Endothelial cell of umbilical vein (primary cell): ENCODE measurements at regions not wholly inside any gene's neighbourhood (a gene's known extent, or its start where the extent isn't known, plus 50 kb on each side); places are given as distances from the start of the nearest gene placed in this dataset.
A peak's percentile ranks its signal among the peaks of the same experiment; 100 is the strongest.

ENCODE experiments used
- BruUV-seq: library from RNA; stranded (reverse); fragments of 400-500 nt; replicated peaks from 2 replicates; lab custom pipeline; 2021; lab: Mats Ljungman, UMichigan
- CTCF ChIA-PET: fragments of 300-600, 350-600 bp; sonication (Branson Sonifier 250); formaldehyde crosslinking; loops from one replicate; lab custom pipeline; 2021; ENCODE audit warnings: antibody characterized with exemption, inconsistent platforms; lab: Charles Lee
- POLR2A ChIA-PET: fragments of 300-600, 350-600 bp; sonication (Branson Sonifier 250); formaldehyde crosslinking; loops from one replicate; lab custom pipeline; 2021; ENCODE audit warnings: antibody characterized with exemption, inconsistent platforms; lab: Charles Lee
- DNase-seq: peaks from one replicate; pipeline ENCODE4 v3.0.0-alpha.2; 2011; ENCODE audit warnings: low read depth, low spot score
- FAIRE-seq: peaks from 2 replicates; lab custom pipeline; 2011; peaks lifted over from hg19 to GRCh38; lab: Jason Lieb, UNC
- H2AFZ ChIP-seq: 2 replicates; pipeline ENCODE4 v1.6.0; 2012; ENCODE audit warnings: low read depth, low read length, control low read depth, inconsistent platforms
- H3K27ac ChIP-seq: 2 replicates; pipeline ENCODE4 v1.5.1; 2011; ENCODE audit warnings: low read depth, mild to moderate bottlenecking, control low read depth, low read length, moderate library complexity; ENCODE audit not compliant: insufficient read depth
- H3K27me3 ChIP-seq, 2 experiments: 2 replicates each; pipeline versions ENCODE4 v1.6.0 to v1.6.1; 2011; ENCODE audit warnings: low read length in 2 of 2, mixed read lengths in 1 of 2; ENCODE audit not compliant: control insufficient read depth in 2 of 2, insufficient read depth in 2 of 2
- H3K36me3 ChIP-seq, 2 experiments: 2 replicates in 1 of 2; 3 replicates in 1 of 2; pipeline ENCODE4 v1.5.1; 2011; ENCODE audit warnings: low read length in 2 of 2, mild to moderate bottlenecking in 1 of 2, moderate library complexity in 1 of 2; ENCODE audit not compliant: control insufficient read depth in 2 of 2, insufficient read depth in 2 of 2; ENCODE audit errors: extremely low read depth in 1 of 2
- H3K4me1 ChIP-seq: 3 replicates; pipeline ENCODE4 v1.5.1; 2011; ENCODE audit warnings: mild to moderate bottlenecking, low read length; ENCODE audit not compliant: control insufficient read depth, insufficient read depth; ENCODE audit errors: extremely low read depth
- H3K4me2 ChIP-seq: 2 replicates; pipeline ENCODE4 v1.6.1; 2011; ENCODE audit warnings: low read length, control low read depth, mixed read lengths; ENCODE audit not compliant: insufficient read depth
- H3K4me3 ChIP-seq, 3 experiments: fragments of 200-600 bp in 1 of 3; sonication (generic), shearing (Covaris generic) in 1 of 3; replicated peaks in 1 of 3; 2 replicates each; pipeline ENCODE4 v1.5.1; 2011 to 2016; ENCODE audit warnings: control low read depth in 3 of 3, low read length in 3 of 3, mild to moderate bottlenecking in 2 of 3, inconsistent platforms in 1 of 3, low read depth in 1 of 3, moderate library complexity in 1 of 3; ENCODE audit not compliant: insufficient read depth in 1 of 3
- H3K79me2 ChIP-seq: 2 replicates; pipeline ENCODE4 v1.6.0; 2012; ENCODE audit warnings: low read length, inconsistent platforms; ENCODE audit not compliant: control insufficient read depth, insufficient read depth
- H3K9ac ChIP-seq: replicated peaks from 2 replicates; pipeline ENCODE3; 2011; ENCODE audit warnings: low read length, control low read depth; ENCODE audit not compliant: insufficient read depth; ENCODE audit errors: extremely low read depth
- H3K9me1 ChIP-seq: replicated peaks from 3 replicates; pipeline ENCODE4 v1.6.0; 2011; ENCODE audit warnings: mild to moderate bottlenecking, low read length; ENCODE audit not compliant: control insufficient read depth, insufficient read depth; ENCODE audit errors: extremely low read depth
- H3K9me3 ChIP-seq: replicated peaks from 2 replicates; pipeline ENCODE4 v1.5.1; 2012; ENCODE audit warnings: low read length, inconsistent platforms; ENCODE audit not compliant: control insufficient read depth, insufficient read depth
- H4K20me1 ChIP-seq: replicated peaks from 2 replicates; pipeline ENCODE3; 2011; ENCODE audit warnings: mild to moderate bottlenecking, low read length; ENCODE audit not compliant: control insufficient read depth, insufficient read depth; ENCODE audit errors: extremely low read depth
- EZH2 ChIP-seq: IDR thresholded peaks from 2 replicates; pipeline ENCODE4 v1.6.1; 2012; ENCODE audit warnings: borderline replicate concordance, low read depth, mild to moderate bottlenecking, moderate library complexity, low read length, inconsistent platforms; ENCODE audit not compliant: severe bottlenecking
- FOS ChIP-seq: IDR thresholded peaks from 2 replicates; pipeline ENCODE4 v1.6.1; 2011; ENCODE audit warnings: mild to moderate bottlenecking, low read length, moderate library complexity, borderline replicate concordance; ENCODE audit not compliant: insufficient read depth
- GATA2 ChIP-seq: IDR thresholded peaks from 2 replicates; pipeline ENCODE4 v1.7.0; 2011; ENCODE audit warnings: low read depth, mild to moderate bottlenecking, moderate library complexity, mixed read lengths, low read length; ENCODE audit not compliant: insufficient read length, insufficient read depth
- JUN ChIP-seq: IDR thresholded peaks from 2 replicates; pipeline ENCODE4 v1.6.1; 2011; ENCODE audit warnings: borderline replicate concordance, low read depth; ENCODE audit not compliant: insufficient read length, insufficient read depth
- MYC ChIP-seq: IDR thresholded peaks from one replicate; pipeline ENCODE4 v1.6.1; 2011; ENCODE audit warnings: mild to moderate bottlenecking, low read depth, low read length
- POLR2A ChIP-seq: IDR thresholded peaks from 2 replicates; pipeline ENCODE4 v1.6.1; 2012; ENCODE audit warnings: low read depth, mild to moderate bottlenecking, control low read depth, low read length
- POLR2AphosphoS5 ChIP-seq: IDR thresholded peaks from 2 replicates; pipeline ENCODE4 v1.6.1; 2012; ENCODE audit warnings: low read depth, mild to moderate bottlenecking, control low read depth, low read length, moderate library complexity; ENCODE audit not compliant: insufficient read depth
- dilution Hi-C: fragments of 300-500 bp; cut with MboI; formaldehyde crosslinking; loops from one replicate; pipeline ENCODE4 v1.15.0; 2019; ENCODE audit warnings: low sequenced_read_pairs; ENCODE audit not compliant: extremely low pct_ligation_motif_present
- intact Hi-C: fragments of 100-400 bp; cut with micrococcal nuclease; formaldehyde crosslinking; loops from one replicate; pipeline ENCODE4 v1.10.0; 2022
- TF ChIP-seq, protein P1 (sequence below), 2 donors: IDR thresholded peaks; 1 replicate in 1 of 2; 2 replicates in 1 of 2; pipeline ENCODE4 v1.5.1; 2011; ENCODE audit warnings: low read length in 2 of 2, mild to moderate bottlenecking in 2 of 2, moderate library complexity in 2 of 2, control low read depth in 1 of 2, inconsistent platforms in 1 of 2, low read depth in 1 of 2; ENCODE audit not compliant: insufficient read depth in 1 of 2; ENCODE audit errors: extremely low read depth in 1 of 2
- TF ChIP-seq, protein P2 (sequence below): IDR thresholded peaks from 2 replicates; pipeline ENCODE4 v1.6.1; 2011; ENCODE audit not compliant: insufficient read depth, insufficient read length

DNA sequence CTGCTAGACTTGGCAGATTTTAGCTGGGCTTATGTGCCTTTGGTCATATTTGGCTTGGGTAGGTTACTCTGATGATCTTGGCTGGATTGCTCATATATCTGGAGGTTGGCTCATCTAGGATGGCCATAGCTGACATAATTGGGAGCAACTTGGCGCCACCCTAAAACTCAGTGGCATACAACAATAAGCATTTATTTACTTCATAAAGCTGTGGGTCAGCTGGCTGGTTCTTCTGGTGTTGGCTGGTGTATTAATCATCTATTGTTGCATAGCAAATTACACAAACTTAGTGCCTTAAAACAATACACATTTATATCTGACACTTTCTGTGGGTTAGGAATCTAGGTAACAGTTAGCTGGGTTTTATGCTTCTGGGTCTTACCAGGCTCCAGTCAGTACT, 297.3 kb upstream of the JAG1 start:
- DNase-seq, result peak; percentile 21
- Histone ChIP-seq H3K9ac (no peak overlapping the region), H3K9me1 (no peaks in the 10 kb centered on the region), H4K20me1 (no peaks in the 10 kb centered on the region), H3K27me3 (no peaks in the 10 kb centered on the region), H3K4me2 (no peak overlapping the region), H3K27ac (no peak overlapping the region), H2AFZ (no peak overlapping the region), H3K36me3 (no peaks in the 10 kb centered on the region), H3K4me1 (peaks cover 18% of the 10 kb centered on the region), H3K4me3 (no peak overlapping the region), H3K79me2 (no peaks in the 10 kb centered on the region), H3K9me3 (no peaks in the 10 kb centered on the region)
- BruUV-seq, result no TSS peak
- intact Hi-C loops (no loop called here), dilution Hi-C loops (no loop called here)
- ChIA-PET CTCF (interaction anchor here (1.2 to 1.7 kb wide), 4 partner anchors 14 to 234 kb away, joined by 3 to 5 read pairs (median 4); no protein-coding TSS in a partner anchor), POLR2A (no interaction called here)
- no peak for FAIRE-seq
- TF ChIP-seq JUN, result no peak

DNA sequence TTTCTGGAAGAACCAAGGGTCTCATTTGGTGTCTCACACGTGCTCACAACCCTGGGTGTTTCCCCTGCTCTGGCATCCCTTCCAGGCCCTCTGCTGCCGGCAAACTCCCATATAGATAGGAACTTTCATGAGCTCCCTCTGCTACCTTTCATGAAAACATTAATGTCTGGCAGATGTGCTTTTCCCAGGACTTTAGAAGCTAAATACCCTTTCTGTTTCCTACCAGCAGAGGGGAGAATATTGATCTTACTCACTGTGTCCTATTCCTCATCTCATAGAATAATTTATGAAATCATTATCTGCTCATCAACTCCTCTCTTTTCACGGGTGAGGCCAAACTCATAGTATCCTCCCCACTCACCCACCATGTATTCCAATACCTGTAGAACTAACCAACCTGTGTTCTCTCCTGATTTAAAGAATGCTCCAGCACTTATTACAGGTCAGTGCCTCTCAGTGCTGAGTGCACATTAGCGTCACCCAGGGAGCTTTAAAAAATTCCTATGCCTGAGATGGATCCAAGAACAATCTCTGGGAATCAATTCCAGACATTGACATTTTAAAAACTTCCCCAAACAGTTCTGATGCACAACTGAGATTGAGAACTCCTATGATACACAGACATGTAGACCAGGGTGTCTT, 298.5 kb upstream of the JAG1 start:
- H3K79me2 ChIP-seq, result no peaks in the 10 kb centered on the region
- POLR2A ChIA-PET, result no interaction called here
- TF ChIP-seq GATA2 (no peak), POLR2AphosphoS5 (no peak), FOS (no peak), POLR2A (no peak), MYC (no peak), EZH2 (no peak), JUN (no peak)
- TF ChIP-seq, protein P1, sequence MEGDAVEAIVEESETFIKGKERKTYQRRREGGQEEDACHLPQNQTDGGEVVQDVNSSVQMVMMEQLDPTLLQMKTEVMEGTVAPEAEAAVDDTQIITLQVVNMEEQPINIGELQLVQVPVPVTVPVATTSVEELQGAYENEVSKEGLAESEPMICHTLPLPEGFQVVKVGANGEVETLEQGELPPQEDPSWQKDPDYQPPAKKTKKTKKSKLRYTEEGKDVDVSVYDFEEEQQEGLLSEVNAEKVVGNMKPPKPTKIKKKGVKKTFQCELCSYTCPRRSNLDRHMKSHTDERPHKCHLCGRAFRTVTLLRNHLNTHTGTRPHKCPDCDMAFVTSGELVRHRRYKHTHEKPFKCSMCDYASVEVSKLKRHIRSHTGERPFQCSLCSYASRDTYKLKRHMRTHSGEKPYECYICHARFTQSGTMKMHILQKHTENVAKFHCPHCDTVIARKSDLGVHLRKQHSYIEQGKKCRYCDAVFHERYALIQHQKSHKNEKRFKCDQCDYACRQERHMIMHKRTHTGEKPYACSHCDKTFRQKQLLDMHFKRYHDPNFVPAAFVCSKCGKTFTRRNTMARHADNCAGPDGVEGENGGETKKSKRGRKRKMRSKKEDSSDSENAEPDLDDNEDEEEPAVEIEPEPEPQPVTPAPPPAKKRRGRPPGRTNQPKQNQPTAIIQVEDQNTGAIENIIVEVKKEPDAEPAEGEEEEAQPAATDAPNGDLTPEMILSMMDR (IDR thresholded peaks at IDR 0.05; ENCODE audit: extremely low read depth in 1 of 2, insufficient read depth in 1 of 2, low read depth in 1 of 2, low read length in 2 of 2), result no peak
- TF ChIP-seq, protein P2, sequence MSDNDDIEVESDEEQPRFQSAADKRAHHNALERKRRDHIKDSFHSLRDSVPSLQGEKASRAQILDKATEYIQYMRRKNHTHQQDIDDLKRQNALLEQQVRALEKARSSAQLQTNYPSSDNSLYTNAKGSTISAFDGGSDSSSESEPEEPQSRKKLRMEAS, result no peak
- no peak overlapping the region for H3K27ac ChIP-seq
- CTCF ChIA-PET, result interaction anchor here (0.9 to 1.7 kb wide), 4 partner anchors 15 to 244 kb away, joined by 3 to 4 read pairs (median 4); no protein-coding TSS in a partner anchor
- no peak overlapping the region for H3K4me3 ChIP-seq
- H4K20me1 ChIP-seq, result no peaks in the 10 kb centered on the region
- intact Hi-C loops, result no loop called here
- no peak overlapping the region for H2AFZ ChIP-seq
- no peaks in the 10 kb centered on the region for H3K27me3 ChIP-seq
- H3K4me2 ChIP-seq, result no peak overlapping the region
- H3K36me3 ChIP-seq, result no peaks in the 10 kb centered on the region
- H3K9ac ChIP-seq, result no peak overlapping the region
- H3K4me1 ChIP-seq, result peaks cover 18% of the 10 kb centered on the region
- no peaks in the 10 kb centered on the region for H3K9me1 ChIP-seq
- FAIRE-seq (no peak), DNase-seq (no peak)
- BruUV-seq, result no TSS peak
- H3K9me3 ChIP-seq, result no peaks in the 10 kb centered on the region
- dilution Hi-C loops, result no loop called here
